IMR-90 (cell line): ENCODE measurements at regions not wholly inside any gene's neighbourhood (a gene's known extent, or its start where the extent isn't known, plus 50 kb on each side); places are given as distances from the start of the nearest gene placed in this dataset.

ENCODE experiments used
- ATAC-seq: fragments of 200-7000 bp; cut with Tn5 transposase; 2 replicates; pipeline ENCODE4 v1.9.1; 2020; ENCODE audit warnings: low read depth, mild to moderate bottlenecking, moderate library complexity
- BruUV-seq: library from RNA; stranded (reverse); fragments of 400-500 nt; replicated peaks from 2 replicates; lab custom pipeline; 2021; lab: Mats Ljungman, UMichigan
- CTCF ChIA-PET: fragments of 300-600 bp; formaldehyde crosslinking; extraction: SDS; loops from one replicate; lab custom pipeline; 2021; ENCODE audit warnings: antibody characterized with exemption; lab: Yijun Ruan, JAX
- POLR2A ChIA-PET: fragments of 300-600 bp; sonication (Branson Sonifier 250); formaldehyde crosslinking; loops from one replicate; lab custom pipeline; 2022; ENCODE audit warnings: antibody characterized with exemption; ENCODE audit not compliant: unreplicated experiment; lab: Charles Lee
- DNase-seq: peaks from one replicate; pipeline ENCODE4 v3.0.0; 2013
- H2AFZ ChIP-seq: replicated peaks from 2 replicates; pipeline ENCODE3; 2013; ENCODE audit warnings: low read length, mild to moderate bottlenecking; ENCODE audit not compliant: poor library complexity
- H2AK5ac ChIP-seq: 2 replicates; pipeline ENCODE4 v1.6.1; 2013; ENCODE audit warnings: low read depth, low read length, inconsistent platforms
- H2AK9ac ChIP-seq: replicated peaks from 2 replicates; pipeline ENCODE3; 2013; ENCODE audit warnings: mild to moderate bottlenecking, low read depth, low read length, moderate library complexity; ENCODE audit not compliant: poor library complexity
- H2BK120ac ChIP-seq: 2 replicates; pipeline ENCODE4 v1.6.1; 2013; ENCODE audit warnings: low read depth, low read length, inconsistent platforms
- H2BK15ac ChIP-seq: 3 replicates; pipeline ENCODE4 v1.6.1; 2013; ENCODE audit warnings: low read depth, low read length, inconsistent platforms
- H2BK20ac ChIP-seq: 2 replicates; pipeline ENCODE4 v1.6.1; 2013; ENCODE audit warnings: low read depth, mild to moderate bottlenecking, inconsistent platforms, low read length, moderate library complexity
- H2BK5ac ChIP-seq: 2 replicates; pipeline ENCODE4 v1.6.1; 2013; ENCODE audit warnings: mild to moderate bottlenecking, low read depth, low read length, inconsistent platforms; ENCODE audit not compliant: poor library complexity, severe bottlenecking
- H3K14ac ChIP-seq: replicated peaks from 2 replicates; pipeline ENCODE4 v1.6.1; 2013; ENCODE audit warnings: low read depth, low read length, inconsistent platforms
- H3K18ac ChIP-seq: 2 replicates; pipeline ENCODE4 v1.6.1; 2013; ENCODE audit warnings: low read depth, low read length, control low read depth
- H3K23ac ChIP-seq: 2 replicates; pipeline ENCODE4 v1.6.1; 2013; ENCODE audit warnings: low read depth, low read length, inconsistent platforms
- H3K27ac ChIP-seq: 2 replicates; pipeline ENCODE4 v1.5.1; 2013; ENCODE audit warnings: mild to moderate bottlenecking, control low read depth, low read length; ENCODE audit not compliant: insufficient read depth
- H3K27me3 ChIP-seq: 2 replicates; pipeline ENCODE4 v1.6.1; 2013; ENCODE audit warnings: low read length; ENCODE audit not compliant: control insufficient read depth, insufficient read depth
- H3K36me3 ChIP-seq: 2 replicates; pipeline ENCODE4 v1.6.1; 2013; ENCODE audit warnings: low read length, mixed read lengths; ENCODE audit not compliant: control insufficient read depth, insufficient read depth
- H3K4ac ChIP-seq: 2 replicates; pipeline ENCODE4 v1.6.1; 2013; ENCODE audit warnings: low read depth, low read length, inconsistent platforms
- H3K4me1 ChIP-seq: 2 replicates; pipeline ENCODE4 v1.6.1; 2013; ENCODE audit warnings: low read length, mixed read lengths; ENCODE audit not compliant: control insufficient read depth, insufficient read depth
- H3K4me2 ChIP-seq: 2 replicates; pipeline ENCODE4 v1.6.1; 2013; ENCODE audit warnings: low read depth, mild to moderate bottlenecking, control low read depth, low read length, moderate library complexity
- H3K4me3 ChIP-seq: 2 replicates; pipeline ENCODE4 v1.5.1; 2013; ENCODE audit warnings: low read depth, mild to moderate bottlenecking, control low read depth, low read length, moderate library complexity; ENCODE audit not compliant: insufficient read depth
- H3K56ac ChIP-seq: 2 replicates; pipeline ENCODE4 v1.6.1; 2013; ENCODE audit warnings: low read length, inconsistent platforms; ENCODE audit not compliant: insufficient read depth; ENCODE audit errors: extremely low read depth
- H3K79me1 ChIP-seq, 2 experiments: 2 replicates each; pipeline ENCODE4 v1.6.1; 2013; ENCODE audit warnings: low read length in 2 of 2, inconsistent platforms in 1 of 2, low read depth in 1 of 2
- H3K9ac ChIP-seq: 2 replicates; pipeline ENCODE4 v1.6.1; 2013; ENCODE audit warnings: low read depth, low read length, control low read depth
- H3K9me1 ChIP-seq: 2 replicates; pipeline ENCODE4 v1.6.1; 2013; ENCODE audit warnings: low read length, inconsistent platforms; ENCODE audit not compliant: insufficient read depth
- H3K9me3 ChIP-seq: 2 replicates; pipeline ENCODE4 v1.6.1; 2013; ENCODE audit warnings: low read length; ENCODE audit not compliant: control insufficient read depth, insufficient read depth
- H4K20me1 ChIP-seq: 2 replicates; pipeline ENCODE4 v1.6.1; 2013; ENCODE audit warnings: low read length, inconsistent platforms; ENCODE audit not compliant: insufficient read depth
- H4K5ac ChIP-seq: 2 replicates; pipeline ENCODE4 v1.6.1; 2013; ENCODE audit warnings: mild to moderate bottlenecking, low read depth, low read length, control low read depth
- H4K8ac ChIP-seq, 2 experiments: 2 replicates each; pipeline ENCODE4 v1.6.1; 2013; ENCODE audit warnings: low read depth in 2 of 2, low read length in 2 of 2, control low read depth in 1 of 2, inconsistent platforms in 1 of 2
- H4K91ac ChIP-seq: 2 replicates; pipeline ENCODE4 v1.6.1; 2013; ENCODE audit warnings: low read depth, low read length, inconsistent platforms; ENCODE audit not compliant: insufficient read depth
- FOS ChIP-seq: fragments of 150-350 bp; IDR thresholded peaks from 2 replicates; pipeline ENCODE4 v1.6.1; 2016; ENCODE audit warnings: low read depth, low read length
- MAZ ChIP-seq: IDR thresholded peaks from 2 replicates; pipeline ENCODE4 v1.6.1; 2012; ENCODE audit warnings: low read depth, mild to moderate bottlenecking, low read length, improper control_type of control experiment, moderate library complexity, borderline replicate concordance
- RAD21 ChIP-seq: IDR thresholded peaks from 2 replicates; pipeline ENCODE4 v1.6.1; 2012; ENCODE audit warnings: low read length, improper control_type of control experiment
- WGBS, 2 experiments: methylation state at CpG; one replicate each; pipeline versions ENCODE4 v1.1.5 to v1.1.7; 2013; ENCODE audit warnings: missing lambda C conversion rate in 2 of 2; ENCODE audit not compliant: insufficient read length in 1 of 2; ENCODE audit errors: extremely low coverage in 2 of 2; 5-methylcytosine and 5-hydroxymethylcytosine counted together
- dilution Hi-C: fragments of 300-500 bp; cut with HindIII; formaldehyde crosslinking; loops from one replicate; pipeline ENCODE4 v1.14.3; 2018; ENCODE audit warnings: low sequenced_read_pairs; ENCODE audit not compliant: unreplicated experiment
- in situ Hi-C: fragments of 300-500 bp; cut with MboI; formaldehyde crosslinking; loops from 3 replicates; pipeline ENCODE4 v1.14.3; 2019; ENCODE audit warnings: low sequenced_read_pairs, inconsistent platforms, mixed read lengths
- intact Hi-C: fragments of 100-400 bp; cut with micrococcal nuclease; formaldehyde crosslinking; loops from 2 replicates; pipeline ENCODE4 v1.10.0; 2022

DNA sequence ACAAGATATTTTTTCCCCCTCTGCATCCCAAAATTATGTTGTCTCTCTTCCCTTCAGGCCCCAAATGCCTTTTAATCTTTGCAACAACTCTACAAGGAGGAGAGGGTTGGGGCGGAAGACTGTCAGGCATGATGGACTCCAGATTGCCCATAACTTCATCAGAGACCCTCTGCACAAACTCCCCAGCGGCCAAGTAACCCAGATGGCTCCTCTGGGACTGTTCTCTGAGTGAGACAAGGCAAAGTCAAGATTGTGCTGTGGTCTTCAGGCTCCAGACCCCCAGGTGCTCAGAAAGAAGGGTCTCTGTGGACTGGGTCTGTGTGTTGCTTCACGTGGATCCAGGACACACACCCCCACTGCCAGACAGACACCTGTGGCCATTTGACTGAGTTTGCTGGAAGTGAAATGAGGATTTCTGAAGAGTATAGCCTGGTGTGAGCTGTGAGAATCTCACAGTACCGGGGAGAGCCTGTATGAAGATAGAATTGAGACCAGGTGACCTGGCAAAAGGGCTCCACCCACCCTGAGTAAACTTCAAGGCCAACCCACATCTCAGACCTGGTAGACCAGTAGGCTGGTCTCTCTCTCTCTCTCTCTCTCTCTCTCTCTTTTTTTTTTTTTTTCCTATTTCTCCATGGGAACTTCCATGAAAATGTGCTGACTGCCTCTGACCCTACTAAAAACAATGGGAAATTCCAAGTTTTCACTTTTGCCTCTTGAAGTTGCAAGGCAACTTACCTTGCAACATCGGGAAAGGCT, 354.1 kb downstream of the SOX9 start:
- Histone ChIP-seq H3K9me1 (no peaks in the 10 kb centered on the region), H2BK5ac (no peak overlapping the region), H4K5ac (no peak overlapping the region), H3K18ac (no peak overlapping the region), H4K8ac (no peak overlapping the region), H3K9ac (no peak overlapping the region), H2AK5ac (no peak overlapping the region), H3K14ac (no peak overlapping the region), H3K4ac (no peak overlapping the region), H3K9me3 (no peaks in the 10 kb centered on the region), H4K91ac (no peak overlapping the region), H4K20me1 (no peaks in the 10 kb centered on the region; the same call in 1 of the 2 replicates), H3K27me3 (no peaks in the 10 kb centered on the region), H2BK15ac (no peak overlapping the region), H3K4me2 (no peak overlapping the region), H3K4me1 (no peaks in the 10 kb centered on the region), H3K79me1 (peaks cover 18 to 43% of the 10 kb centered on the region in 2 experiments; a peak in 2 of 4 replicates), H3K56ac (no peak overlapping the region), H2BK20ac (no peak overlapping the region), H3K36me3 (no peaks in the 10 kb centered on the region), H3K27ac (no peak overlapping the region), H3K4me3 (no peak overlapping the region), H2BK120ac (no peak overlapping the region), H2AFZ (no peak overlapping the region), H2AK9ac (no peak overlapping the region), H3K23ac (no peak overlapping the region)
- CTCF ChIA-PET, result no interaction called here
- no CpG with 5 or more reads among the region's 5 CpGs for WGBS, 2 experiments
- in situ Hi-C loops, result no loop called here
- no peak for ATAC-seq
- intact Hi-C loops, result no loop called here
- DNase-seq, result no peak
- POLR2A ChIA-PET, result no interaction called here
- no TSS peak for BruUV-seq
- TF ChIP-seq RAD21 (no peak), FOS (no peak), MAZ (no peak)
- dilution Hi-C loops, result no loop called here
